ENCODE measurements at regions not wholly inside any gene's neighbourhood (a gene's known extent, or its start where the extent isn't known, plus 50 kb on each side); places are given as distances from the start of the nearest gene placed in this dataset.
A peak's percentile ranks its signal among the peaks of the same experiment; 100 is the strongest.
"Not testable (repeated sequence)": the region's sequence is repeated elsewhere in the genome, so short reads cannot be mapped to it uniquely, and the experiment has no call there.

GRCh38 chr6:144467172-144467762, 182.1 kb downstream of the UTRN start:
- no peak for DNase-seq (ENCODE audit: low read depth)
- TF ChIP-seq CTCF (conservative IDR thresholded peaks at IDR 0.05; ENCODE audit: low read depth, low read length), result no peak
- no peak overlapping the region for H3K4me3 ChIP-seq (ENCODE audit: low read depth, low read length)

GRCh38 chr6:144467921-144468320, 182.8 kb downstream of the UTRN start:
- no peak for TF ChIP-seq CTCF (conservative IDR thresholded peaks at IDR 0.05; ENCODE audit: low read depth, low read length)

GRCh38 chr6:144468709-144469108, 183.6 kb downstream of the UTRN start:
- TF ChIP-seq CTCF (conservative IDR thresholded peaks at IDR 0.05; ENCODE audit: low read depth, low read length), result no peak
- H3K4me3 ChIP-seq (ENCODE audit: low read depth, low read length), result no peak overlapping the region
- DNase-seq (ENCODE audit: low read depth), result no peak

More at GRCh38 chr6:144467921-144468320, 182.8 kb downstream of the UTRN start:
- H3K4me3 ChIP-seq (ENCODE audit: low read depth, low read length), result no peak overlapping the region
- DNase-seq (ENCODE audit: low read depth), result peak; percentile 17

- no peak for TF ChIP-seq CTCF (conservative IDR thresholded peaks at IDR 0.05; ENCODE audit: low read depth, low read length)
- no peak overlapping the region for H3K4me3 ChIP-seq (ENCODE audit: low read depth, low read length)
- no peak for DNase-seq (ENCODE audit: low read depth)
These were observed 184.0 kb downstream of the UTRN start for GRCh38 chr6:144469144-144469575.

- not testable (repeated sequence) for DNase-seq (ENCODE audit: low read depth); H3K4me3 ChIP-seq (ENCODE audit: low read depth, low read length)
These were observed 185.1 kb downstream of the UTRN start for GRCh38 chr6:144470201-144470600.

GRCh38 chr6:144471986-144472385, 186.9 kb downstream of the UTRN start:
- TF ChIP-seq CTCF (conservative IDR thresholded peaks at IDR 0.05; ENCODE audit: low read depth, low read length), result no peak

GRCh38 chr6:144474290-144474689, 189.2 kb downstream of the UTRN start:
- TF ChIP-seq CTCF (conservative IDR thresholded peaks at IDR 0.05; ENCODE audit: low read depth, low read length), result no peak
- no peak for DNase-seq (ENCODE audit: low read depth)
- H3K4me3 ChIP-seq (ENCODE audit: low read depth, low read length), result no peak overlapping the region

More at GRCh38 chr6:144471986-144472385, 186.9 kb downstream of the UTRN start:
- peak; percentile 25 for DNase-seq (ENCODE audit: low read depth)
- no peak overlapping the region for H3K4me3 ChIP-seq (ENCODE audit: low read depth, low read length)

Data from choroid plexus epithelial cell (primary cell).